GM21786 (cell line): ENCODE measurements at regions not wholly inside any gene's neighbourhood (a gene's known extent, or its start where the extent isn't known, plus 50 kb on each side); places are given as distances from the start of the nearest gene placed in this dataset.
"Not testable (repeated sequence)": the region's sequence is repeated elsewhere in the genome, so short reads cannot be mapped to it uniquely, and the experiment has no call there.

Experiments used
- ATAC-seq: cut with Tn5 transposase; IDR thresholded peaks from one replicate; pipeline ENCODE4 v1.9.1; 2021; ENCODE audit not compliant: unreplicated experiment

GRCh38 chr11:98411777-98412176, 609.0 kb upstream of the CNTN5 start:
- no peak for ATAC-seq

- no peak for ATAC-seq
These were observed 603.4 kb upstream of the CNTN5 start for GRCh38 chr11:98417256-98417755.

GRCh38 chr11:98423933-98424332, 596.8 kb upstream of the CNTN5 start:
- no peak for ATAC-seq

- ATAC-seq: not testable (repeated sequence)
These were observed 596.0 kb upstream of the CNTN5 start for GRCh38 chr11:98424773-98425172.

- ATAC-seq: no peak
These were observed 589.0 kb upstream of the CNTN5 start for GRCh38 chr11:98431463-98432359.

- ATAC-seq: no peak
These were observed 586.5 kb upstream of the CNTN5 start for GRCh38 chr11:98434296-98434695.

GRCh38 chr11:98453378-98453777, 567.4 kb upstream of the CNTN5 start:
- no peak for ATAC-seq

- ATAC-seq: no peak
These were observed 565.0 kb upstream of the CNTN5 start for GRCh38 chr11:98455500-98456307.

GRCh38 chr11:98456308-98456680, 564.5 kb upstream of the CNTN5 start:
- ATAC-seq: no peak

GRCh38 chr11:98495016-98495415, 525.7 kb upstream of the CNTN5 start:
- ATAC-seq: no peak

- no peak for ATAC-seq
These were observed 525.1 kb upstream of the CNTN5 start for GRCh38 chr11:98495601-98496000.

- ATAC-seq: no peak
These were observed 513.5 kb upstream of the CNTN5 start for GRCh38 chr11:98507208-98507607.

- no peak for ATAC-seq
These were observed 507.8 kb upstream of the CNTN5 start for GRCh38 chr11:98512938-98513337.

GRCh38 chr11:98531576-98531975, 489.2 kb upstream of the CNTN5 start:
- ATAC-seq: no peak

GRCh38 chr11:98536023-98536422, 484.7 kb upstream of the CNTN5 start:
- no peak for ATAC-seq

- ATAC-seq: not testable (repeated sequence)
These were observed 482.4 kb upstream of the CNTN5 start for GRCh38 chr11:98538358-98538757.

- no peak for ATAC-seq
These were observed 475.1 kb upstream of the CNTN5 start for GRCh38 chr11:98545544-98546175.

GRCh38 chr11:98549571-98549970, 471.2 kb upstream of the CNTN5 start:
- ATAC-seq: no peak

GRCh38 chr11:98559961-98560360, 460.8 kb upstream of the CNTN5 start:
- ATAC-seq: no peak

- no peak for ATAC-seq
These were observed 459.5 kb upstream of the CNTN5 start for GRCh38 chr11:98561252-98561651.

- ATAC-seq: no peak
These were observed 458.8 kb upstream of the CNTN5 start for GRCh38 chr11:98561877-98562395.
